ENCODE measurements at regions not wholly inside any gene's neighbourhood (a gene's known extent, or its start where the extent isn't known, plus 50 kb on each side); places are given as distances from the start of the nearest gene placed in this dataset.

DNA sequence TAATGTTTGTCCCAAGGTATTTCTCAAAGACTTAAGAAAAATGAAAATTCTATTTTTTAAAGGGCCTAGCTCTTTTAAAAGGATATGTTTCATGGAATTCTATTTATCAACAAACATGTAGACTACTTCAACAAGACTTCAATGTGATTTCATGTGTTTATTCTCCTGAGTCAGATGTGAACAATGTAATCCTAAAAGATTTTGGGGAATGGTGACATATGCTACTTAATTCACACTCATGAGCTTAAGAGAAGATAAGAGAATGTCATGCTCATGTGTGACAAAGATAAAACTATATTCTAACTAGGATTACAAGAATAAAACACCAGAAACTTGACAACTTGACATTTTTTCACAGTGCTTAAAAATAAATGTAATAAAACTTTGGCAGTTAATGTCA lies 127.5 kb downstream of the TES start:
- TF ChIP-seq CTCF (IDR thresholded peaks at IDR 0.05; ENCODE audit: low read length) (no peak), EZH2 (IDR thresholded peaks at IDR 0.05; ENCODE audit: borderline replicate concordance, low read length) (no peak)
